Mammary epithelial cell (primary cell): ENCODE measurements at regions not wholly inside any gene's neighbourhood (a gene's known extent, or its start where the extent isn't known, plus 50 kb on each side); places are given as distances from the start of the nearest gene placed in this dataset.
"Not testable (repeated sequence)": the region's sequence is repeated elsewhere in the genome, so short reads cannot be mapped to it uniquely, and the experiment has no call there.

Source experiments
- CTCF ChIP-seq, 2 donors: IDR thresholded peaks in 1 of 2; conservative IDR thresholded peaks in 1 of 2; 2 replicates each; pipeline ENCODE4 v1.5.1; 2011 to 2012; ENCODE audit warnings: inconsistent platforms in 2 of 2, low read length in 2 of 2, mild to moderate bottlenecking in 2 of 2, control low read depth in 1 of 2, low read depth in 1 of 2; ENCODE audit not compliant: insufficient read depth in 1 of 2; ENCODE audit errors: extremely low read depth in 1 of 2
- EZH2 ChIP-seq: IDR thresholded peaks from 2 replicates; pipeline ENCODE4 v1.6.1; 2012; ENCODE audit warnings: low read length, inconsistent platforms, borderline replicate concordance

- TF ChIP-seq CTCF (conservative IDR thresholded peaks at IDR 0.05 in 1 of 2, IDR thresholded peaks at IDR 0.05 in 1 of 2; ENCODE audit: extremely low read depth in 1 of 2, insufficient read depth in 1 of 2, low read depth in 1 of 2, low read length in 2 of 2); EZH2: not testable (repeated sequence)
These were observed 156.1 kb downstream of the BMP7 start for GRCh38 chr20:57110121-57111027.
